Stimulated activated CD8-positive, alpha-beta memory T cell treated with anti-CD3 and anti-CD28 coated beads, Interleukin-4, amount 100 ng/mL, for 48 hours (primary cell): ENCODE measurements at regions not wholly inside any gene's neighbourhood (a gene's known extent, or its start where the extent isn't known, plus 50 kb on each side); places are given as distances from the start of the nearest gene placed in this dataset.
"Not testable (repeated sequence)": the region's sequence is repeated elsewhere in the genome, so short reads cannot be mapped to it uniquely, and the experiment has no call there.

Experiments used
- DNase-seq: peaks from one replicate; pipeline ENCODE4 v3.0.0-alpha.2; 2020

DNA sequence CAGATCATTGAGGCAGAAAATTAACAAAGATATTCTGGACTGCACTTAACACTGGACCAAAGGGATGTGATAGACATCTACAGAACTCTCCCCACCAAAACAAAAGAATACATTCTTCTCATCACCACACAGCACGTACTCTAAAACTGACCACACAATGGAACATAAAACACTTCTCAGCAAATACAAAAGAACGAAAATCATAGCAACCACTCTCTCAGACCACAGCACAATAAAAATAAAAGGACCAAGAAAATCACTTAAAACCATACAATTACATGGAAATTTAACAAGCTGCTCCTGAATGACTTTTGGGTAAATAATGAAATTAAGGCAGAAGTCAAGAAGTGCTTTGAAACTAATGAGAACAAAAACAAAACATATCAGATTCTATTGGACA lies 254.0 kb upstream of the STXBP6 start:
- DNase-seq = no peak

- DNase-seq = no peak
Observed at GRCh38 chr14:25298238-25298637, 248.3 kb upstream of the STXBP6 start.

GRCh38 chr14:25290154-25290553 lies 240.2 kb upstream of the STXBP6 start:
- DNase-seq = not testable (repeated sequence)

- no peak for DNase-seq
Observed at GRCh38 chr14:25274529-25274928, 224.6 kb upstream of the STXBP6 start.

DNA sequence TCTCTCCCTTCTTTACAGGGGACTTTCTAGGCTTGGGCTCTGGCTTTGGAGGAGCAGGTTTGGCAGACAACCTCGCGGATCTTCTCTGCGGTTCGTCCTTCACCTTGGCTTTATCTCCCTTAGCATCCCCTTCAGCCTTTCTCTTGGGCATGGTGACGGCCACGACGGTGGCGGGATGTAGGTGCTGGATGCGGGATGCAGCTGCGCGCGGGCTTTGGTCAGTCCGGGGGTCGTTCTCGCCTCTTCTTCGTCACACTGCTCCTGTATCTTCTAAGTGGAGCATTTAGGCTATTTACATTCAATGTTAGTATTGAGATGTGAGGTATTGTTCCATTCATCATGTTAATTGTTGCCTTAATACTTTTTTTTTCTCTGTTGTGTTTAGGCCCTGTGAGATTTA lies 217.2 kb upstream of the STXBP6 start:
- no peak for DNase-seq

DNA sequence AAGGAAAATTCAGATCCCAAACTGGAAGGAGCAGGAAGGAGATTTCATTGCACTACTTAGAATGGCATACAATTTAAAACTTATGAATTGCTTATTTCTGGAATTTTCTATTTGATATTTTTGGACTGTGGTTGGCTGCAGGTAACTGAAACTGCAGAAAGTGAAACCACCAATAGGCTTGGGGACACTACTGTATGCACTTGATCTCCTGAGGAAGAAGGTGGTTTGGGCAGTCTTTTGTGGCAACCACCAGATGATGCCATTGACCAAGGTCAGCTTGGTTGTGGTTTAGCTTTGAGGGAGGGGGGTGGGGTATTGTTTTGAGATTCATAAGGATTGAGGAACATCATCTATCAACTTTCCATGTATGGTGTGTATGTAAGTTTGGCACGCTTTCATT lies 209.5 kb upstream of the STXBP6 start:
- no peak for DNase-seq

DNA sequence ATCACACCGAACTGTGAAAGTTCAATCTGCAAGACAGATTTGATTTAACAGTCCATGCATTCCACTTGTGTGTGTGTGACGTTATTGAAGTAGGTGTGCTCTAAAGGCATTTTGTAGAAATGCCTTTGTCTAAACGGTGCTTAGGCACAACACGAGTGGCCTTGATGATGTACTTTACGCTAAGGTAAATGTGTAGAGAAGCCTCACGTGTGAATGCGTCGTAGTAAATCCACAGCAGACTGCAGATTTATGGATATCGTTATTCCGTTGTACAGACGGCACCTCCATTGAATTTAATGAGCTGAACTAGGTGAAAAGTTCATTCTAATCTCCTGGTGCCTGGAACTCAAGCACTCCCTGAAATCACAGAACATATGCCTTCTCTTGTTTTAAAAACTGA lies 202.8 kb upstream of the STXBP6 start:
- DNase-seq = no peak

- DNase-seq = no peak
Observed at GRCh38 chr14:25250516-25250915, 200.6 kb upstream of the STXBP6 start.

DNA sequence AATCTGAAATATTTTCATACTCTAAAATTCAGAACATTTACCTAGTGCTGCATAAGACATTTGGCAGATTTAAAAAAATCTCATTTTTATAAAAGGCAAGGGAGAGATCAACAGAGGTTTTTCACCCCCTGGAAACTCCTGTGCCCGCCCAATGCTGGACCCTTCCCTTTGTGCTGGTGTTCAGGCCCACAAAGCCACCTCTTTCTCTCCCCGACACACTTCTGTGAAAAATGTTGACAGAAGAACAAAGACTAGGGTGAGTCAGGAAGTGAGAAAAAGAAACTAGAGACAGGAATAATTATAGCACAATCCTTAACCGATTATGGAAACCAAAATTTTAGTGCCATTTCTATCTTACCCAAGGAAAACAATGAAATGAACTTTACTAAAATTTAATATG lies 197.7 kb upstream of the STXBP6 start:
- no peak for DNase-seq

DNA sequence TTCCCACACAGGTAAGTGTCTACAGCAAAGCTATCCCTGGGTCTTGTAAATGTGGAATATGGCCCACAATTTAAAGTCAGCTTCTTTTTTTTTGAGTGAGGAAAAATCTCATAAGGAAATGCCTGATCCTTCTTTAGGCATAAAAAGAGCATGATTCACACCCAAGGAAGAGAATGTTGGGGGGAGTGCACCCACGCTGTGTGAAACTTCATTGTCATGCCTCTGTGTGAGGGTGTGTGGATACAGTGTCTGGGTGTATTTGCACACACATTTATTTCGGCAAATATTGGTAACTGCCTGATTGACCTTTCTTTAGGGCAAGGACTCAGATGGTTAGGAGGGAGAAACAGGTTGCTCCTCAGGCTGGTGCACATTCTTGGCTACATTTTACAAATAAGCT lies 196.8 kb upstream of the STXBP6 start:
- DNase-seq = no peak

DNA sequence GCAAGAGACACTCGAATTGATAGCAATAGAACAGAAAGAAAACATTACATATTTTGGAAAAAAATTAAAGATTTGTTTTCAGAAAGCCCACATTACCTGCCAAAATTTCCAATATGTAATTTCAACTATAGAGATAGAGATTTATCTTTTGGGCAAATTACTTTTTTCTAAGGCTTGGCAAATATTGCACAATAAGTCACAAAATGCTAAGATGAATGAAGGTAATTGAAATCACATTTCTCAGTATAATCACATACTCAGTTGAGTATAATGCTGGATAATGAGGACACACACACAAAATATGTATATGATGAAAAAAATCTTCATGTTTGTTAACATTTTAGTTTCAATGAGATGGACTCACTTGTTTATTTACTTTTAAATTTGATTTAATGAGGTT lies 189.2 kb upstream of the STXBP6 start:
- no peak for DNase-seq

DNA sequence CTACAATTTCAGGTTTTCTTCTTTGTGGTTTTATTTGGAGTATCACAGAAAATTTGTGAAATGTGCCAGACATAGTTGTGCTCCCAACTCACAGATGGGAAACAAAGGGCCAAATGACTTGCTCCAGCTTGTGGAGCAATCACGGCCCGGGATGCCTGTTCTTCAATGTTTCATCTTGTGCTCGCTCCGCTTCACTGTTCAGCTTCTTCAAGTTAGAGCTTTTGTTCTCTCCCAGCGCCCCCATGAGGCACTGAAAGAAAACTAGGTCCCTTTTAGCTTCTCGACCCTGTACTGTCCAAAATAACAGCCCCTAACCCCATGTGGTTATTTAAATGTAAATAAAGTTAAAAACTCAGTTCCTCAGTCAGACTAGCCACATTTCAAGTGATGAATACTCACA lies 187.9 kb upstream of the STXBP6 start:
- DNase-seq = no peak

DNA sequence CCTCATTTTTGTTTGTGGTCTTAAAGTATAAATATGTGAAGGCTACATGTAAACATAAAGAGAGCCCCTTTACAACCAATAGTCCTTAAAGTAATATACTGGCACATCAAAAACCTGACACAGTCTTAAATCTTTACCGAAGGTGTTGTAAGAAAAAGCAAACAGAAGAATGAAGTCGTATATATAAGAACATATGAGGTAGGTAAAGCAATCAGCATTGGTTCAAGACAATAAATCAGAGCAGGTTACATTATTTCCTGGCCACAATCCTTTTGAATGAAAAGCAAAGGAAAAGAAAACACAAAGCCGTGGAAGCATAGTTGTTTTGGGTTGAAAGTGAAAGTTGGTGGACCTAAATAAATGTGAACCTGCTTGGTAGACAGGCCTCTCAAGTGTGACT lies 183.7 kb upstream of the STXBP6 start:
- no peak for DNase-seq

- no peak for DNase-seq
Observed at GRCh38 chr14:25231004-25231403, 181.1 kb upstream of the STXBP6 start.

DNA sequence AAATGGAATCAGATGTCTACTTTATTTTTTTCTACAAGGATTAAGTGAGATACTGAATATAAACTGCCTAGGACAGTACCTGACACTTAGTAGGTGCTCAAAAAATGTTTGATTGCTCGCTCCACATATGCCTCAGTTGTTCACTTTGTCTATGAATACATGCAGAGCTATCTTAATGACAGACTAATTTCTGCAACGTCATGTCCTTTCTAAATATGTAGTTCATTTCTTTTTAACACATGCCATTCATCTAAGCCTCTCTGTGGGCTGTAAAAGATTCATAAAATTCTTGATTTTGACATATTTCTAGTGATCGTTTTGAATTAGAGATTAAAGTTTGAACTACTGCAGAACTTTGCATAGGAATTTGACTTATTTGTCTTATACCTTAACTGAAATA lies 176.3 kb upstream of the STXBP6 start:
- DNase-seq = no peak

DNA sequence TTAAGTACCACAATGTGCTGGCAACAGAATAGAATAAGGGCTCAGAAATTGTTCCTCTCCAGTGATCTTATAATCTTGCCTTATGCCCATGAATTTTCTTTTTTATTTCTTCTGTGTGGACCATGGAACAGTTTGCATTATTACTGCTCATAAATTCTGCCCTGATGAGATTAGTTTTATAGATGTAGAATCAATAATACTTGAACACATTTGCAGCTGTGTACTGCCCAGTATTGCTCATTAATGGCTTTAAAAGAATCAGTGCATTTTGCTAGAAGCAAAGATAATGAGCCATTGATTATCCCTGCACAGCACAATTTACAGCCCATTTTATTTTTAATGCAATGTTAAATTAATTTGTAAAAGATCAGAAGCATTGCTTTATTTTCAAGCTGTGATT lies 172.3 kb upstream of the STXBP6 start:
- no peak for DNase-seq

- no peak for DNase-seq
Observed at GRCh38 chr14:25220514-25220913, 170.6 kb upstream of the STXBP6 start.

DNA sequence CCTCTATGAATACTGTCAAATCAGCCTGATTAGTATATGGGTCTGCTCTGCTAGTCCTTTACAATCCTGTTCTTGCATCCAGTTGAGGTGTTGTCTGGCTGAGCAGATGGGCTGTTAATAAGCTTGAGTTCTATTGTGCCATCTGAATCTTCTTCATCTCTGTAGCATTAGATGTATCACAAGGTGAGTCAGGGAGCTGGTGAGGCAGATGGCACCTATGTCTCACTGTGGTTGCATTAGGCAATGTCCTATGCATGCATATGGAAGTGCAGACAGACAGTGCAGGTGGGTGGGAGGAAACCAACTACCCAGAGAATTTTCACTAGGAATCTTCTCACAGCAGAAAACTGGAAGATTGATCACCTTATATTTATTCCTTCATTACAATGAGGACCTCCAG lies 165.7 kb upstream of the STXBP6 start:
- no peak for DNase-seq

DNA sequence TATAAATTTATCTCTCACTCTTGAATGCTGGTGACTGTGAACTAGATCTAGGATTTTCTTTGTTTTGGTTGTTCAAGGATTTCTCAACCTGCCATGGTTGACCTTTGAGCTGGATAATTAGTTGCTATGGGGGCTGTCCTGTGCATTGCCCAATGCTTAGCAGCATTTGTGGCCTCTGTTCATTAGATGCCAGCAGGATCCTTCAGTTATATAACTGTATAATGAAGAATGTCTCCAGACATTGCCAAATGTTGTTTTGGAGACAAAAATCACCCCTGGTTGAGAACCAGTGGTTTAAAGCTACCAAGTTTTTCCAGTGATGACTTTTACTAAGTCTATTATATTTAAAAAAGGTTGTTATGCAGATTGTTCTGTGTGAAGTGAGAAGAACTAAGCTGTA lies 147.9 kb upstream of the STXBP6 start:
- no peak for DNase-seq

DNA sequence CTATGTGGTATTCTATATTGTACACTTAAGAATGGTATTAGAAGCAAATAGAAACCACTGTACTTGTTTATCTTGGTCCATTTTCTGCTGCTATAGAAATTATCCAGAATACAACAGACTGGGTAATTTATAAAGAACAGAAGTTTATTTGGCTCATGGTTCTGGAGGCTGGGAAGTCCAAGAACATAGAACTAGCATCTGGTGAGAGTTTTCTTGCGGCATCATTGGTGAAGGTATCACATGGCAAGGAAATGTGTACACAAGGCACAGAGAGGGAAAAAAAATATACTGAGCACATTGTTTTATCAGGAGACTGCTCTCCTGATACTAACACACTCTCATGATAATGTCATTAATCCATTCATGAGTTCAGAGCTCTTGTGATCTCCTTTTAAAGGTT lies 130.3 kb upstream of the STXBP6 start:
- no peak for DNase-seq

GRCh38 chr14:25178255-25178654 lies 128.3 kb upstream of the STXBP6 start:
- no peak for DNase-seq

DNA sequence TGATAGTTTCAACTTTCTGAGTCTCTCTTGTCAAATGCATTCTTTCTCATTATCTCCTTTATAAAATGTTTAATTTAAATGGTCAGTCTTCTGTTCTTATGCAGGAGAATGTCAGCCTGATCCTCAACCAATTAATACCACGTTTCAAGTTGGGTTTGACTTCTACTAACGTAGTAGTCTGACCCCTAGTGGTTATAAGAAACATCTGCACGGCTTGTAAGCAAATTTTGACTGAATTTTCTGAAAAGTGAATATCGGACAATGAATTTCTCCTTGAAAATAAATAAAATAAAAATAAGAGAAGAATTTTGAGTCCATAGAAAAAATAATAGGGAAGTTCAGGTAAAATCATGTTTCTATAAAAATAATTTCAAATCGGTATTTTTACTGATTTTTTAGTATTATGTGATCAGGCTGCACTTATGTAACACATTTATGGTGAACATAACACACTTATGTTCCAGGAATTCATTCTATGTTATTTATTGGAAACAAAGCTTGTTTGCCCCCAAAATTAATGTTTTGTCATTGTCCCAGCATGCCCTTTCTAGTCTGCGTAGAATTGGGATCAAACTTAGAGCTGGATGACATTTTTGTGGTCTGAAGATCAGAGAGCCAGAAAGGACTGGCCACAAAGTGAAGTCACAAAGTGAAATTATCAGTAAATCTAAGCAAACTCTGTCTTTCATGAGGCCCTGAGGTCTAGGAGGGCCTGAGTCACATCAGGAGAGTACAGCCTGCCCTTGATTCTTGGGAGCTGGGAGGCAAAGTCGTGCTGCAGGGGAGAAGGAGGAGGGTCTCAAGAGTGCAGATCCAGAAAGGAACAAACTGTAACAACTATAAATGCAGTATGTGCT lies 101.2 kb upstream of the STXBP6 start:
- DNase-seq = no peak

DNA sequence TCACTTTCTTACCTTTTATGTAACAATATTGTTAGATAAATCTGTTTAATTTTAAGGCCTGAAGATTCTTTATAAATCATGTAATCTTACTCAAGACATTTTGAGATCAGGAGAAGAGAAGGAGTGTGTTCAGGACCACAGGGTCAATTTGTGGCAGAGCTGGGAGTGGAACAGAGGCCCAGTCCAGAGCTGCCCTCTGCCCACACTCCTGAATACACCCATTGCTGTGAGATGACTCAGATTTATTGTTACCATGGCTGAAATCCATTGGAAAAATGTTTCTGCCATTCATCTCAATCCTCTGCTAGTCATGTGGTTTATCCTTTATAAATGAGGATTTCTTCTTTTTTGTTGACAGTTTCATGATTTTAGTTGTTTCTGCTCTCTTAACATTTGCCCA lies 100.5 kb upstream of the STXBP6 start:
- DNase-seq = no peak

GRCh38 chr14:25140411-25140810 lies 90.5 kb upstream of the STXBP6 start:
- DNase-seq = no peak

DNA sequence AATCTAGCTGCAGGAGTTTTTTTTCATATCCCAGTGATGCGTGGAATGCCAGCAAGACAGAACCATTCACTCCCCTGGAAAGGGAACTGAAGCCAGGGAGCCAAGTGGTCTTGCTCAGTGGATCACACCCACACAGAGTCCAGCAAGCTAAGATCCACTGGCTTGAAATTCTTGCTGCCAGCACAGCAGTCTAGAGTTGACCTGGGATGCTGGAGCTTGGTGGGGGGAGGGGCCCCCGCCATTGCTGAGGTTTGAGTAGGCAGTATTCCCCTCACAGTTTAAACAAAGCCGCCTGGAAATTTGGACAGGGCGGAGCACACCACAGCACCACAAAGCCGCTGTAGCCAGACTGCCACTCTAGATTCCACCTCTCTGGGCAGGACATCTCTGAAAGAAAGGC lies 86.9 kb upstream of the STXBP6 start:
- DNase-seq = no peak
